H9 (cell line): ENCODE measurements at regions not wholly inside any gene's neighbourhood (a gene's known extent, or its start where the extent isn't known, plus 50 kb on each side); places are given as distances from the start of the nearest gene placed in this dataset.

Experiments
- DNase-seq: peaks from one replicate; pipeline ENCODE4 v3.0.0-alpha.2; 2017
- H2AFZ ChIP-seq: one replicate; pipeline ENCODE4 v1.6.1; 2013; ENCODE audit warnings: mild to moderate bottlenecking, low read length, control low read depth, moderate library complexity
- H2AK5ac ChIP-seq: 2 replicates; pipeline ENCODE4 v1.6.1; 2013; ENCODE audit warnings: low read length, control low read depth, mixed read lengths; ENCODE audit not compliant: insufficient read length
- H2BK120ac ChIP-seq: one replicate; pipeline ENCODE4 v1.6.1; 2013; ENCODE audit warnings: low read depth, mild to moderate bottlenecking, low read length, control low read depth, inconsistent platforms; ENCODE audit not compliant: poor library complexity, severe bottlenecking
- H2BK12ac ChIP-seq: 2 replicates; pipeline ENCODE4 v1.6.1; 2013; ENCODE audit warnings: low read length, control low read depth, mixed read lengths, low read depth; ENCODE audit not compliant: insufficient read length
- H2BK15ac ChIP-seq: 2 replicates; pipeline ENCODE4 v1.6.1; 2013; ENCODE audit warnings: low read depth, low read length, control low read depth
- H2BK20ac ChIP-seq: one replicate; pipeline ENCODE4 v1.6.1; 2013; ENCODE audit warnings: low read depth, mild to moderate bottlenecking, low read length, control low read depth, inconsistent platforms; ENCODE audit not compliant: poor library complexity, severe bottlenecking
- H2BK5ac ChIP-seq: 2 replicates; pipeline ENCODE4 v1.6.1; 2013; ENCODE audit warnings: low read length, control low read depth, mixed read lengths; ENCODE audit not compliant: insufficient read length
- H3K14ac ChIP-seq: 2 replicates; pipeline ENCODE4 v1.6.1; 2013; ENCODE audit warnings: low read length, control low read depth; ENCODE audit not compliant: insufficient read depth
- H3K18ac ChIP-seq: 2 replicates; pipeline ENCODE4 v1.6.1; 2013; ENCODE audit warnings: low read depth, mild to moderate bottlenecking, mixed read lengths, low read length, control low read depth; ENCODE audit not compliant: insufficient read length
- H3K23ac ChIP-seq: 2 replicates; pipeline ENCODE4 v1.6.1; 2013; ENCODE audit warnings: low read length, control low read depth, mixed read lengths, low read depth; ENCODE audit not compliant: insufficient read length
- H3K23me2 ChIP-seq: 2 replicates; pipeline ENCODE4 v1.6.1; 2013; ENCODE audit warnings: low read depth, mild to moderate bottlenecking, mixed read lengths, low read length, control low read depth; ENCODE audit not compliant: insufficient read length, poor library complexity, severe bottlenecking
- H3K27ac ChIP-seq: 2 replicates; pipeline ENCODE4 v1.5.1; 2013; ENCODE audit warnings: low read length, control low read depth, mixed read lengths, low read depth; ENCODE audit not compliant: insufficient read length
- H3K27me3 ChIP-seq: 2 replicates; pipeline ENCODE4 v1.6.1; 2013; ENCODE audit warnings: low read length, control low read depth, inconsistent platforms; ENCODE audit not compliant: insufficient read depth
- H3K4ac ChIP-seq: 2 replicates; pipeline ENCODE4 v1.6.1; 2013; ENCODE audit warnings: low read depth, mild to moderate bottlenecking, control low read depth, inconsistent platforms, low read length, moderate library complexity
- H3K4me1 ChIP-seq: 2 replicates; pipeline ENCODE4 v1.6.1; 2013; ENCODE audit warnings: low read length, control low read depth, inconsistent platforms; ENCODE audit not compliant: insufficient read depth
- H3K4me2 ChIP-seq: 2 replicates; pipeline ENCODE4 v1.6.1; 2013; ENCODE audit warnings: low read length, control low read depth, mixed read lengths; ENCODE audit not compliant: insufficient read length, insufficient read depth
- H3K56ac ChIP-seq: 2 replicates; pipeline ENCODE4 v1.6.1; 2013; ENCODE audit warnings: low read depth, mild to moderate bottlenecking, mixed read lengths, low read length, control low read depth; ENCODE audit not compliant: insufficient read length
- H3K79me1 ChIP-seq: 2 replicates; pipeline ENCODE4 v1.6.1; 2013; ENCODE audit warnings: low read depth, mild to moderate bottlenecking, moderate library complexity, low read length, control low read depth, inconsistent platforms; ENCODE audit not compliant: insufficient read depth, poor library complexity, severe bottlenecking
- H3K79me2 ChIP-seq: 2 replicates; pipeline ENCODE4 v1.6.1; 2013; ENCODE audit warnings: low read length, control low read depth, inconsistent platforms; ENCODE audit not compliant: insufficient read depth
- H3K9ac ChIP-seq: 2 replicates; pipeline ENCODE4 v1.6.1; 2013; ENCODE audit warnings: low read length, control low read depth, mixed read lengths; ENCODE audit not compliant: insufficient read length; ENCODE audit errors: extremely low read depth
- H3K9me3 ChIP-seq: one replicate; pipeline ENCODE4 v1.6.1; 2013; ENCODE audit warnings: low read depth, low read length, inconsistent platforms; ENCODE audit not compliant: control insufficient read depth
- H3T11ph ChIP-seq: one replicate; pipeline ENCODE4 v1.6.1; 2013; ENCODE audit warnings: mild to moderate bottlenecking, low read length, control low read depth, inconsistent platforms
- H4K20me1 ChIP-seq: one replicate; pipeline ENCODE4 v1.6.1; 2013; ENCODE audit not compliant: control insufficient read depth, insufficient read length, insufficient read depth
- H4K5ac ChIP-seq: 2 replicates; pipeline ENCODE4 v1.6.1; 2013; ENCODE audit warnings: low read depth, mild to moderate bottlenecking, mixed read lengths, low read length, control low read depth; ENCODE audit not compliant: insufficient read length
- H4K8ac ChIP-seq: replicated peaks from 2 replicates; pipeline ENCODE4 v1.6.1; 2013; ENCODE audit warnings: low read length, control low read depth, mixed read lengths, low read depth; ENCODE audit not compliant: insufficient read length
- H4K91ac ChIP-seq: 2 replicates; pipeline ENCODE4 v1.6.1; 2013; ENCODE audit warnings: low read depth, mild to moderate bottlenecking, moderate library complexity, mixed read lengths, low read length, control low read depth; ENCODE audit not compliant: insufficient read length
- H3K27ac Mint-ChIP-seq, 3 experiments: 2 replicates in 2 of 3; 3 replicates in 1 of 3; pipeline ENCODE4 v1.8.0; 2020 to 2021; ENCODE audit warnings: mixed read lengths in 3 of 3, mild to moderate bottlenecking in 1 of 3, moderate library complexity in 1 of 3
- H3K27me3 Mint-ChIP-seq: 2 replicates; pipeline ENCODE4 v1.8.0; 2021; ENCODE audit warnings: low read depth, mild to moderate bottlenecking, moderate library complexity, mixed read lengths
- H3K36me3 Mint-ChIP-seq, 3 experiments: 2 replicates in 2 of 3; 3 replicates in 1 of 3; pipeline ENCODE4 v1.8.0; 2020 to 2021; ENCODE audit warnings: low read depth in 3 of 3, mixed read lengths in 3 of 3; ENCODE audit not compliant: insufficient read depth in 1 of 3
- H3K4me1 Mint-ChIP-seq, 2 experiments: 2 replicates each; pipeline ENCODE4 v1.8.0; 2020; ENCODE audit warnings: mixed read lengths in 2 of 2
- H3K4me3 Mint-ChIP-seq, 2 experiments: 2 replicates in 1 of 2; 3 replicates in 1 of 2; pipeline ENCODE4 v1.8.0; 2020 to 2021; ENCODE audit warnings: mild to moderate bottlenecking in 2 of 2, mixed read lengths in 2 of 2, moderate library complexity in 1 of 2
- H3K9me3 Mint-ChIP-seq, 2 experiments: 2 replicates in 1 of 2; 3 replicates in 1 of 2; pipeline ENCODE4 v1.8.0; 2020; ENCODE audit warnings: mild to moderate bottlenecking in 2 of 2, mixed read lengths in 2 of 2, moderate library complexity in 1 of 2
- WGBS: extraction: QIAGEN DNeasy Blood & Tissue Kit; methylation state at CpG from one replicate; pipeline ENCODE4 v1.1.7; 2013; ENCODE audit warnings: missing lambda C conversion rate, low lambda C conversion rate, mixed read lengths; ENCODE audit not compliant: insufficient read length; ENCODE audit errors: extremely low coverage; 5-methylcytosine and 5-hydroxymethylcytosine counted together
- TF ChIP-seq, protein P1 (sequence below): fragments of 200-600 bp; sonication (generic); conservative IDR thresholded peaks from 3 replicates; pipeline ENCODE4 v1.8.0; 2021; ENCODE audit warnings: antibody characterized with exemption, mild to moderate bottlenecking

DNA sequence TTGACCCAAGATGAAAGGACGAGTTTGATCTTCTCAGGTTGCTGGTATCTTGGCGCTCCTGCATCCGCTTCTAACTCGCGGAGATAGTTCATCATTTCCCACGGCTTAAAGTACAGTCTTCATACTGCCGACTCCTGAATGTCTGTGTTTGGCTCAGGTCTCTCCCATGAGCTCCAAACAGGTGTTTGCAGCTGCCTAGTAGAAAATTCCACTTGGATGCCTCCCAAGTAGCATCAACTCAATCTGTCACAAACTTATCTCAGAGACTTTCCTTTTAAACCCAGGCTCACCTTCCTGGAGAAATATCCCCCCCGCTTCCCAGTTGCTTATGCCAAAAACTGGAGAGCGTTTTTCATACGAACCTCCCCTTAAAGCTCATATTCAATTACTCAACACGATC is 986.5 kb downstream of the TBC1D22A start:
- H3K4ac ChIP-seq: no peak overlapping the region
- H2AK5ac ChIP-seq: no peak overlapping the region
- H2BK15ac ChIP-seq: no peak overlapping the region
- no peak overlapping the region for H4K5ac ChIP-seq
- H2BK12ac ChIP-seq: no peak overlapping the region
- no peak overlapping the region for H3K4me2 ChIP-seq
- H3K36me3 Mint-ChIP-seq: no peaks in the 10 kb centered on the region
- H3K27me3 Mint-ChIP-seq: peaks cover 10% of the 10 kb centered on the region
- no peak overlapping the region for H3T11ph ChIP-seq
- no peaks in the 10 kb centered on the region for H3K79me1 ChIP-seq
- H3K4me1 Mint-ChIP-seq: peaks cover 16 to 18% of the 10 kb centered on the region in 2 experiments
- H3K79me2 ChIP-seq: no peaks in the 10 kb centered on the region
- no peak overlapping the region for H3K56ac ChIP-seq
- H3K4me1 ChIP-seq: peaks cover 13% of the 10 kb centered on the region; the same call in 1 of the 2 replicates
- no peak overlapping the region for H3K18ac ChIP-seq
- no peak overlapping the region for H3K27ac ChIP-seq
- H3K14ac ChIP-seq: no peak overlapping the region
- no peak overlapping the region for H3K27ac Mint-ChIP-seq
- no peaks in the 10 kb centered on the region for H3K27me3 ChIP-seq
- H4K20me1 ChIP-seq: no peaks in the 10 kb centered on the region
- WGBS: 100% methylated on average over 3 of the region's 11 CpGs
- H3K9me3 Mint-ChIP-seq: no peaks in the 10 kb centered on the region
- H2BK5ac ChIP-seq: no peak overlapping the region
- H3K23ac ChIP-seq: no peak overlapping the region
- no peak overlapping the region for H2BK20ac ChIP-seq
- no peak overlapping the region for H4K8ac ChIP-seq
- no peak for DNase-seq
- no peak overlapping the region for H3K9ac ChIP-seq
- no peaks in the 10 kb centered on the region for H3K9me3 ChIP-seq
- H3K4me3 Mint-ChIP-seq: no peak overlapping the region
- no peak overlapping the region for H2AFZ ChIP-seq
- H3K23me2 ChIP-seq: no peaks in the 10 kb centered on the region
- TF ChIP-seq, protein P1, sequence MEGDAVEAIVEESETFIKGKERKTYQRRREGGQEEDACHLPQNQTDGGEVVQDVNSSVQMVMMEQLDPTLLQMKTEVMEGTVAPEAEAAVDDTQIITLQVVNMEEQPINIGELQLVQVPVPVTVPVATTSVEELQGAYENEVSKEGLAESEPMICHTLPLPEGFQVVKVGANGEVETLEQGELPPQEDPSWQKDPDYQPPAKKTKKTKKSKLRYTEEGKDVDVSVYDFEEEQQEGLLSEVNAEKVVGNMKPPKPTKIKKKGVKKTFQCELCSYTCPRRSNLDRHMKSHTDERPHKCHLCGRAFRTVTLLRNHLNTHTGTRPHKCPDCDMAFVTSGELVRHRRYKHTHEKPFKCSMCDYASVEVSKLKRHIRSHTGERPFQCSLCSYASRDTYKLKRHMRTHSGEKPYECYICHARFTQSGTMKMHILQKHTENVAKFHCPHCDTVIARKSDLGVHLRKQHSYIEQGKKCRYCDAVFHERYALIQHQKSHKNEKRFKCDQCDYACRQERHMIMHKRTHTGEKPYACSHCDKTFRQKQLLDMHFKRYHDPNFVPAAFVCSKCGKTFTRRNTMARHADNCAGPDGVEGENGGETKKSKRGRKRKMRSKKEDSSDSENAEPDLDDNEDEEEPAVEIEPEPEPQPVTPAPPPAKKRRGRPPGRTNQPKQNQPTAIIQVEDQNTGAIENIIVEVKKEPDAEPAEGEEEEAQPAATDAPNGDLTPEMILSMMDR: no peak
- H2BK120ac ChIP-seq: no peak overlapping the region
- H4K91ac ChIP-seq: no peak overlapping the region
